ENCODE measurements at regions not wholly inside any gene's neighbourhood (a gene's known extent, or its start where the extent isn't known, plus 50 kb on each side); places are given as distances from the start of the nearest gene placed in this dataset.

GRCh38 chr13:64506246-64506645 lies 2723.9 kb downstream of the PCDH9 start:
- H3K27ac ChIP-seq (ENCODE audit: insufficient read depth, low read depth, low read length), result no peak overlapping the region
- no peaks in the 10 kb centered on the region for H3K4me1 ChIP-seq (ENCODE audit: control insufficient read depth, extremely low read depth, insufficient read depth, low read length)
- no peak overlapping the region for H3K9ac ChIP-seq (replicated peaks; ENCODE audit: extremely low read depth, insufficient read depth, low read length)
- no peaks in the 10 kb centered on the region for H3K27me3 ChIP-seq (ENCODE audit: control insufficient read depth in 2 of 2, insufficient read depth in 2 of 2, low read length in 2 of 2)
- intact Hi-C loops (cut with micrococcal nuclease) (no loop called here), dilution Hi-C loops (cut with MboI; ENCODE audit: extremely low pct_ligation_motif_present, low sequenced_read_pairs) (no loop called here)
- POLR2A ChIA-PET, result no interaction called here
- FAIRE-seq (no peak), DNase-seq (ENCODE audit: low read depth, low spot score) (no peak)
- TF ChIP-seq MYC (IDR thresholded peaks at IDR 0.05; ENCODE audit: low read depth, low read length) (no peak), POLR2AphosphoS5 (IDR thresholded peaks at IDR 0.05; ENCODE audit: insufficient read depth, low read depth, low read length) (no peak), JUN (IDR thresholded peaks at IDR 0.05; ENCODE audit: borderline replicate concordance, insufficient read depth, insufficient read length, low read depth) (no peak), MAX (IDR thresholded peaks at IDR 0.05; ENCODE audit: insufficient read depth, insufficient read length) (no peak), POLR2A (IDR thresholded peaks at IDR 0.05; ENCODE audit: low read depth, low read length) (no peak), GATA2 (IDR thresholded peaks at IDR 0.05; ENCODE audit: insufficient read depth, insufficient read length, low read depth, low read length) (no peak), FOS (IDR thresholded peaks at IDR 0.05; ENCODE audit: borderline replicate concordance, insufficient read depth, low read length) (no peak), EZH2 (IDR thresholded peaks at IDR 0.05; ENCODE audit: borderline replicate concordance, low read depth, low read length, severe bottlenecking) (no peak), CTCF (IDR thresholded peaks at IDR 0.05; ENCODE audit: extremely low read depth in 1 of 2, insufficient read depth in 1 of 2, low read depth in 1 of 2, low read length in 2 of 2) (no peak)
- no peaks in the 10 kb centered on the region for H3K36me3 ChIP-seq (ENCODE audit: control insufficient read depth in 2 of 2, extremely low read depth in 1 of 2, insufficient read depth in 2 of 2, low read length in 2 of 2)
- no TSS peak for BruUV-seq (replicated peaks)
- H3K79me2 ChIP-seq (ENCODE audit: control insufficient read depth, insufficient read depth, low read length), result no peaks in the 10 kb centered on the region
- no peaks in the 10 kb centered on the region for H3K9me1 ChIP-seq (replicated peaks; ENCODE audit: control insufficient read depth, extremely low read depth, insufficient read depth, low read length)
- CTCF ChIA-PET, result no interaction called here
- H4K20me1 ChIP-seq (replicated peaks; ENCODE audit: control insufficient read depth, extremely low read depth, insufficient read depth, low read length), result no peaks in the 10 kb centered on the region
- H3K9me3 ChIP-seq (replicated peaks; ENCODE audit: control insufficient read depth, insufficient read depth, low read length), result no peaks in the 10 kb centered on the region
- no peak overlapping the region for H3K4me2 ChIP-seq (ENCODE audit: insufficient read depth, low read length)
- no peak overlapping the region for H3K4me3 ChIP-seq (replicated peaks in 1 of 3; ENCODE audit: insufficient read depth in 1 of 3, low read depth in 1 of 3, low read length in 3 of 3)
- H2AFZ ChIP-seq (ENCODE audit: low read depth, low read length), result no peak overlapping the region

All from endothelial cell of umbilical vein (primary cell).